Left lung (tissue), 4 donors: ENCODE measurements at regions not wholly inside any gene's neighbourhood (a gene's known extent, or its start where the extent isn't known, plus 50 kb on each side); places are given as distances from the start of the nearest gene placed in this dataset.

Source experiments
- ATAC-seq: fragments of 200-7000 bp; cut with Tn5 transposase; one replicate; pipeline ENCODE4 v1.9.1; 2020; ENCODE audit warnings: moderate library complexity
- DNase-seq, 4 donors: peaks; one replicate each; pipeline ENCODE4 v3.0.0-alpha.2; 2013 to 2020
- H3K27ac ChIP-seq, 2 donors: fragments of 200-600 bp; sonication (generic) in 1 of 2; one replicate each; pipeline versions ENCODE4 v1.5.0 to v1.8.0; 2020 to 2021
- H3K27me3 ChIP-seq, 2 donors: fragments of 200-600 bp; sonication (generic) in 1 of 2; one replicate each; pipeline versions ENCODE4 v1.5.0 to v1.8.0; 2020 to 2021
- H3K36me3 ChIP-seq, 2 donors: fragments of 200-600 bp; sonication (generic) in 1 of 2; one replicate each; pipeline versions ENCODE4 v1.5.0 to v1.8.0; 2020 to 2021
- H3K4me1 ChIP-seq, 2 donors: fragments of 200-600 bp; one replicate each; pipeline ENCODE4 v1.8.0; 2021
- H3K4me3 ChIP-seq, 2 donors: fragments of 200-600 bp; sonication (generic) in 1 of 2; one replicate each; pipeline versions ENCODE4 v1.5.0 to v1.8.0; 2020 to 2021; ENCODE audit warnings: mild to moderate bottlenecking in 1 of 2
- H3K9me3 ChIP-seq, 2 donors: fragments of 200-600 bp; sonication (generic) in 1 of 2; one replicate each; pipeline versions ENCODE4 v1.5.0 to v1.8.0; 2020 to 2021
- intact Hi-C, 2 donors: fragments of 100-400 bp; cut with DNase I; formaldehyde crosslinking; loops; one replicate each; pipeline versions ENCODE4 v1.11.2 to v1.14.2; 2022
- TF ChIP-seq, protein P1 (sequence below), 2 donors: fragments of 200-600 bp; sonication (generic) in 1 of 2; IDR thresholded peaks; one replicate each; pipeline versions ENCODE4 v1.5.0 to v1.8.0; 2021; ENCODE audit warnings: antibody characterized with exemption in 2 of 2
- donor health status: DM: no; HTN: yes; CAD: no.
- donor health status: DM: no; HTN: no; CAD: no.

GRCh38 chr1:222886194-222886854 lies 71.5 kb downstream of the DISP1 start:
- H3K4me3 ChIP-seq = no peak overlapping the region
- DNase-seq (no peak), ATAC-seq (no peak)
- H3K27me3 ChIP-seq = no peaks in the 10 kb centered on the region
- no peaks in the 10 kb centered on the region for H3K9me3 ChIP-seq
- H3K4me1 ChIP-seq = peaks cover 0 to 8% of the 10 kb centered on the region in 2 donors
- intact Hi-C loops = no loop called here
- H3K27ac ChIP-seq = no peak overlapping the region
- TF ChIP-seq, protein P1, sequence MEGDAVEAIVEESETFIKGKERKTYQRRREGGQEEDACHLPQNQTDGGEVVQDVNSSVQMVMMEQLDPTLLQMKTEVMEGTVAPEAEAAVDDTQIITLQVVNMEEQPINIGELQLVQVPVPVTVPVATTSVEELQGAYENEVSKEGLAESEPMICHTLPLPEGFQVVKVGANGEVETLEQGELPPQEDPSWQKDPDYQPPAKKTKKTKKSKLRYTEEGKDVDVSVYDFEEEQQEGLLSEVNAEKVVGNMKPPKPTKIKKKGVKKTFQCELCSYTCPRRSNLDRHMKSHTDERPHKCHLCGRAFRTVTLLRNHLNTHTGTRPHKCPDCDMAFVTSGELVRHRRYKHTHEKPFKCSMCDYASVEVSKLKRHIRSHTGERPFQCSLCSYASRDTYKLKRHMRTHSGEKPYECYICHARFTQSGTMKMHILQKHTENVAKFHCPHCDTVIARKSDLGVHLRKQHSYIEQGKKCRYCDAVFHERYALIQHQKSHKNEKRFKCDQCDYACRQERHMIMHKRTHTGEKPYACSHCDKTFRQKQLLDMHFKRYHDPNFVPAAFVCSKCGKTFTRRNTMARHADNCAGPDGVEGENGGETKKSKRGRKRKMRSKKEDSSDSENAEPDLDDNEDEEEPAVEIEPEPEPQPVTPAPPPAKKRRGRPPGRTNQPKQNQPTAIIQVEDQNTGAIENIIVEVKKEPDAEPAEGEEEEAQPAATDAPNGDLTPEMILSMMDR (IDR thresholded peaks at IDR 0.05) = no peak
- no peaks in the 10 kb centered on the region for H3K36me3 ChIP-seq

DNA sequence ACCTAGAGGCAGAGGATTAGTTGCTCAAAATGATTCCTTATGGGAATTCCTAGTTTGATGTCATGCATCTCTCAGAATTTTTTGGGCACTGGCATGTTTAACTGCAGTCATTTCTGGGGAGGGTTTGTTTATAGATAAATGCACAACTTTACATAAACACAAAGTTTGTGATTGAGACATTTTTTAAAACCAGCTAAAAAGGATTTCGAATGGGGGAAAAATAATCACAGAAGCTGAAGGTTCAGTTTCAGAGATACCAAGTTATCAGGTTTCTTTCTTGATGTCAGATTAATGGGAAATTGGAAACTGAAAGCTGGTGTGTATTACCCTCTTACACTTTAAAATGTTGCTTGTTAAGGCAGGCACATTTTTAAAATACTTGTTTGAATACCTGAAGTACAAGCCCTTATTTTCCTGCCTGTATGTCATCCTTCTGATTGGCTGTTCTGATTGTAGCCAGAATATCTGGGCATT lies 72.1 kb downstream of the DISP1 start:
- Histone ChIP-seq H3K9me3 (no peaks in the 10 kb centered on the region), H3K4me3 (no peak overlapping the region), H3K27ac (no peak overlapping the region), H3K27me3 (no peaks in the 10 kb centered on the region), H3K36me3 (no peaks in the 10 kb centered on the region), H3K4me1 (peaks cover 0 to 8% of the 10 kb centered on the region in 2 donors)
- DNase-seq = no peak
- ATAC-seq = no peak
- intact Hi-C loops = no loop called here
- TF ChIP-seq, protein P1 (IDR thresholded peaks at IDR 0.05) = no peak

DNA sequence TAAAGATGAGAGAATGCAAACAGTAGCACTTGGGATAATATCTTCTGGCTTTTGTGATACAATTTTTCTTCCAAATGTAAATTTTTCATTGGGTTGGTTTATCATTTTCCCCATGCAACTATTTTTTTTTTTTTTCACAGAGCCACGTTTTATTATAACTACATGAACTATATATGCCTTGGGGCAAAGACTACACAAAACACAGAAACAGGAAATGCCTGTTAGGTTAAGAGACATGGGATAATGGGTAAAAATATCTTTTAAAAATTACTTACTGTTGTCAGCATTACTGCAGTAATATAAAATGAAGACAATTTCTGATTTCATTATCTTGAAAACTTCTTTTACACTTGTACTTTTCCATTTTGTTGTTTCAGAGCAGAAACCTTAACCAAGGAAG lies 74.6 kb downstream of the DISP1 start:
- peaks cover 0 to 8% of the 10 kb centered on the region in 2 donors for H3K4me1 ChIP-seq
- TF ChIP-seq, protein P1 (IDR thresholded peaks at IDR 0.05) = no peak
- ATAC-seq = no peak
- H3K27ac ChIP-seq = no peak overlapping the region
- DNase-seq = no peak
- H3K36me3 ChIP-seq = no peaks in the 10 kb centered on the region
- H3K4me3 ChIP-seq = no peak overlapping the region
- H3K27me3 ChIP-seq = no peaks in the 10 kb centered on the region
- no peaks in the 10 kb centered on the region for H3K9me3 ChIP-seq
- intact Hi-C loops = no loop called here

GRCh38 chr1:222890716-222891115 lies 75.9 kb downstream of the DISP1 start:
- Histone ChIP-seq H3K4me3 (no peak overlapping the region), H3K27me3 (no peaks in the 10 kb centered on the region), H3K4me1 (peaks cover 0 to 8% of the 10 kb centered on the region in 2 donors), H3K36me3 (no peaks in the 10 kb centered on the region), H3K9me3 (no peaks in the 10 kb centered on the region), H3K27ac (no peak overlapping the region)
- TF ChIP-seq, protein P1 (IDR thresholded peaks at IDR 0.05) = no peak
- DNase-seq (no peak), ATAC-seq (no peak)
- intact Hi-C loops = no loop called here

DNA sequence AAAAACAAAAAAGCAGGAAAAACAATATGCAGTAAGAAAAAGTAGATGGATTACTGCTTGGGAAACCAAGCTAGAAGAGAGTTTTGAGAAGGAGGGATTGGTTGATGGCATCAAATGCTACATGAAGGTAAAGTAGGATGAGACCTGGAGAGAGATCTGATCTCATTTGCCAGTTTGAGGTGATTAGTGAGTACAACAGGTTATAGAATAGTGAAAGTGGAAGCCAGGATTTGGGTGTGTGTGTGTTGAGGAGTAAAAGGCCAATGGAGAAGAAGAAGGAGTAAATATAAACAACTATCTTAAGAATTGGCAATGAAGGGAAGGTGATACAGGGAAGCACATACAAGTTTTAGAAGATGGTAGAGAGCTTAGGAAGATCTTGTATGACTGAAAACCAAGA lies 76.7 kb downstream of the DISP1 start:
- Histone ChIP-seq H3K9me3 (no peaks in the 10 kb centered on the region), H3K27ac (no peak overlapping the region), H3K36me3 (no peaks in the 10 kb centered on the region), H3K4me3 (no peak overlapping the region), H3K4me1 (peaks cover 0 to 6% of the 10 kb centered on the region in 2 donors), H3K27me3 (no peaks in the 10 kb centered on the region)
- TF ChIP-seq, protein P1 (IDR thresholded peaks at IDR 0.05) = no peak
- ATAC-seq (no peak), DNase-seq (no peak)
- intact Hi-C loops = no loop called here
